Trophoblast cell (in vitro differentiated cells and primary cell): ENCODE measurements at regions not wholly inside any gene's neighbourhood (a gene's known extent, or its start where the extent isn't known, plus 50 kb on each side); places are given as distances from the start of the nearest gene placed in this dataset.
A peak's percentile ranks its signal among the peaks of the same experiment; 100 is the strongest.

Source experiments
- DNase-seq, 2 donors: peaks; one replicate each; pipeline ENCODE4 v3.0.0-alpha.2; 2016
- H2AFZ ChIP-seq: 2 replicates; pipeline ENCODE4 v1.6.1; 2013; ENCODE audit warnings: low read length, moderate library complexity, mild to moderate bottlenecking; ENCODE audit not compliant: insufficient read depth, poor library complexity
- H2AK5ac ChIP-seq: 2 replicates; pipeline ENCODE4 v1.6.1; 2013; ENCODE audit warnings: mild to moderate bottlenecking, low read length
- H2BK120ac ChIP-seq: 2 replicates; pipeline ENCODE4 v1.6.1; 2013; ENCODE audit warnings: low read length, mild to moderate bottlenecking, moderate library complexity; ENCODE audit not compliant: insufficient read depth, poor library complexity
- H2BK12ac ChIP-seq: 2 replicates; pipeline ENCODE4 v1.6.1; 2013; ENCODE audit warnings: mild to moderate bottlenecking, low read length, moderate library complexity
- H2BK5ac ChIP-seq: 2 replicates; pipeline ENCODE4 v1.6.1; 2013; ENCODE audit warnings: low read length, low read depth, moderate library complexity, mild to moderate bottlenecking; ENCODE audit not compliant: poor library complexity
- H3K14ac ChIP-seq: 2 replicates; pipeline ENCODE4 v1.6.1; 2013; ENCODE audit warnings: mild to moderate bottlenecking, low read length
- H3K18ac ChIP-seq: 2 replicates; pipeline ENCODE4 v1.6.1; 2013; ENCODE audit warnings: mild to moderate bottlenecking, low read length
- H3K23ac ChIP-seq: 2 replicates; pipeline ENCODE4 v1.6.1; 2013; ENCODE audit warnings: low read length
- H3K27ac ChIP-seq: 2 replicates; pipeline ENCODE4 v1.5.1; 2013; ENCODE audit warnings: low read depth, mild to moderate bottlenecking, inconsistent platforms, low read length, moderate library complexity
- H3K27me3 ChIP-seq: 2 replicates; pipeline ENCODE4 v1.6.1; 2013; ENCODE audit warnings: inconsistent platforms, mild to moderate bottlenecking, low read length, moderate library complexity; ENCODE audit not compliant: insufficient read depth
- H3K36me3 ChIP-seq, 2 experiments: 1 replicate in 1 of 2; 2 replicates in 1 of 2; pipeline ENCODE4 v1.6.1; 2013; ENCODE audit warnings: low read length in 2 of 2, mild to moderate bottlenecking in 2 of 2, moderate library complexity in 1 of 2; ENCODE audit not compliant: insufficient read depth in 2 of 2, control insufficient read depth in 1 of 2
- H3K4ac ChIP-seq: 2 replicates; pipeline ENCODE4 v1.6.1; 2013; ENCODE audit warnings: low read depth, mild to moderate bottlenecking, low read length, moderate library complexity
- H3K4me1 ChIP-seq, 2 experiments: 1 replicate in 1 of 2; 2 replicates in 1 of 2; pipeline ENCODE4 v1.6.1; 2013; ENCODE audit warnings: low read length in 2 of 2, mild to moderate bottlenecking in 2 of 2, moderate library complexity in 1 of 2; ENCODE audit not compliant: insufficient read depth in 2 of 2, control insufficient read depth in 1 of 2
- H3K4me2 ChIP-seq: 2 replicates; pipeline ENCODE4 v1.6.1; 2013; ENCODE audit warnings: inconsistent platforms, mild to moderate bottlenecking, low read length, moderate library complexity
- H3K4me3 ChIP-seq: 2 replicates; pipeline ENCODE4 v1.5.1; 2013; ENCODE audit warnings: mild to moderate bottlenecking, low read depth, low read length, inconsistent platforms
- H3K79me1 ChIP-seq: one replicate; pipeline ENCODE4 v1.6.1; 2013; ENCODE audit warnings: low read length
- H3K79me2 ChIP-seq: 2 replicates; pipeline ENCODE4 v1.6.1; 2013; ENCODE audit warnings: low read length, mild to moderate bottlenecking; ENCODE audit not compliant: control insufficient read depth, insufficient read depth, poor library complexity
- H3K9ac ChIP-seq: 2 replicates; pipeline ENCODE4 v1.6.1; 2013; ENCODE audit warnings: mild to moderate bottlenecking, low read length
- H3K9me3 ChIP-seq: 2 replicates; pipeline ENCODE4 v1.6.1; 2013; ENCODE audit warnings: low read depth, mild to moderate bottlenecking, control low read depth, inconsistent platforms, low read length; ENCODE audit not compliant: insufficient read depth
- H4K12ac ChIP-seq: 2 replicates; pipeline ENCODE4 v1.6.1; 2013; ENCODE audit warnings: low read depth, mild to moderate bottlenecking, low read length, moderate library complexity
- H4K8ac ChIP-seq: 2 replicates; pipeline ENCODE4 v1.6.1; 2013; ENCODE audit warnings: low read depth, mild to moderate bottlenecking, low read length, moderate library complexity
- H4K91ac ChIP-seq: one replicate; pipeline ENCODE4 v1.6.1; 2013; ENCODE audit warnings: low read depth, mild to moderate bottlenecking, low read length, moderate library complexity
- WGBS: extraction: QIAGEN DNeasy Blood & Tissue Kit; methylation state at CpG from one replicate; pipeline ENCODE4 v1.1.7; 2013; ENCODE audit warnings: missing lambda C conversion rate; ENCODE audit not compliant: insufficient read length, insufficient coverage; ENCODE audit errors: extremely low coverage; 5-methylcytosine and 5-hydroxymethylcytosine counted together

- Histone ChIP-seq H3K4me2 (no peak overlapping the region), H3K9ac (no peak overlapping the region), H3K9me3 (no peaks in the 10 kb centered on the region), H3K18ac (no peak overlapping the region), H2BK120ac (no peak overlapping the region), H3K27me3 (no peaks in the 10 kb centered on the region), H4K12ac (no peak overlapping the region), H3K4ac (no peak overlapping the region), H2BK12ac (no peak overlapping the region), H3K23ac (no peak overlapping the region), H3K27ac (no peak overlapping the region), H3K36me3 (no peaks in the 10 kb centered on the region), H3K79me1 (no peaks in the 10 kb centered on the region), H2AK5ac (no peak overlapping the region), H3K79me2 (no peaks in the 10 kb centered on the region), H4K8ac (no peak overlapping the region), H3K14ac (no peak overlapping the region), H2AFZ (no peak overlapping the region), H3K4me1 (no peaks in the 10 kb centered on the region), H2BK5ac (no peak overlapping the region), H3K4me3 (no peak overlapping the region), H4K91ac (no peak overlapping the region)
- no CpG with 5 or more reads among the region's 2 CpGs for WGBS
- no peak for DNase-seq
Measured at GRCh38 chr4:103902730-103903129, 182.9 kb upstream of the TACR3 start.

- Histone ChIP-seq H3K18ac (no peak overlapping the region), H3K23ac (no peak overlapping the region), H3K36me3 (no peaks in the 10 kb centered on the region), H2BK12ac (no peak overlapping the region), H3K4me1 (no peaks in the 10 kb centered on the region), H4K12ac (no peak overlapping the region), H2BK120ac (no peak overlapping the region), H3K27ac (no peak overlapping the region), H3K4ac (no peak overlapping the region), H4K91ac (no peak overlapping the region), H3K9ac (no peak overlapping the region), H2AK5ac (no peak overlapping the region), H4K8ac (no peak overlapping the region), H3K27me3 (no peaks in the 10 kb centered on the region), H2BK5ac (no peak overlapping the region), H3K9me3 (peaks cover 3% of the 10 kb centered on the region), H3K14ac (no peak overlapping the region), H2AFZ (no peak overlapping the region), H3K79me2 (no peaks in the 10 kb centered on the region), H3K4me2 (no peak overlapping the region), H3K4me3 (no peak overlapping the region), H3K79me1 (no peaks in the 10 kb centered on the region)
- DNase-seq = peak; percentile 73 to 80
Measured at GRCh38 chr4:103895876-103896465, 176.2 kb upstream of the TACR3 start.

GRCh38 chr4:103892586-103892985 lies 172.8 kb upstream of the TACR3 start:
- no peak overlapping the region for H3K27ac ChIP-seq
- no peak overlapping the region for H4K12ac ChIP-seq
- H2AFZ ChIP-seq = no peak overlapping the region
- no peak overlapping the region for H2BK12ac ChIP-seq
- no peak overlapping the region for H3K23ac ChIP-seq
- H3K14ac ChIP-seq = no peak overlapping the region
- H3K4me2 ChIP-seq = no peak overlapping the region
- no peaks in the 10 kb centered on the region for H3K79me2 ChIP-seq
- H3K9ac ChIP-seq = no peak overlapping the region
- H3K27me3 ChIP-seq = no peaks in the 10 kb centered on the region
- DNase-seq = no peak
- no peaks in the 10 kb centered on the region for H3K79me1 ChIP-seq
- no peak overlapping the region for H2AK5ac ChIP-seq
- no peak overlapping the region for H4K91ac ChIP-seq
- H3K4ac ChIP-seq = no peak overlapping the region
- peaks cover 3% of the 10 kb centered on the region for H3K9me3 ChIP-seq
- no peak overlapping the region for H2BK5ac ChIP-seq
- H4K8ac ChIP-seq = no peak overlapping the region
- H3K18ac ChIP-seq = no peak overlapping the region
- H3K4me3 ChIP-seq = no peak overlapping the region
- H2BK120ac ChIP-seq = no peak overlapping the region
- WGBS = no CpG with 5 or more reads among the region's 3 CpGs
- no peaks in the 10 kb centered on the region for H3K4me1 ChIP-seq
- H3K36me3 ChIP-seq = no peaks in the 10 kb centered on the region

- Histone ChIP-seq H3K79me2 (no peaks in the 10 kb centered on the region), H4K8ac (no peak overlapping the region), H3K23ac (no peak overlapping the region), H3K4me2 (no peak overlapping the region), H3K4me3 (no peak overlapping the region), H4K91ac (no peak overlapping the region), H3K4ac (no peak overlapping the region), H3K27me3 (no peaks in the 10 kb centered on the region), H3K79me1 (no peaks in the 10 kb centered on the region), H3K4me1 (no peaks in the 10 kb centered on the region), H3K36me3 (no peaks in the 10 kb centered on the region), H3K9ac (no peak overlapping the region), H3K9me3 (no peaks in the 10 kb centered on the region), H2AK5ac (no peak overlapping the region), H2BK120ac (no peak overlapping the region), H2BK12ac (no peak overlapping the region), H2BK5ac (no peak overlapping the region), H4K12ac (no peak overlapping the region), H3K18ac (no peak overlapping the region), H3K14ac (no peak overlapping the region), H2AFZ (no peak overlapping the region), H3K27ac (no peak overlapping the region)
- WGBS = no CpG with 5 or more reads among the region's 1 CpG
- DNase-seq = no peak
Measured at GRCh38 chr4:103887191-103887590, 167.4 kb upstream of the TACR3 start.
